ENCODE measurements at regions not wholly inside any gene's neighbourhood (a gene's known extent, or its start where the extent isn't known, plus 50 kb on each side); places are given as distances from the start of the nearest gene placed in this dataset.

DNA sequence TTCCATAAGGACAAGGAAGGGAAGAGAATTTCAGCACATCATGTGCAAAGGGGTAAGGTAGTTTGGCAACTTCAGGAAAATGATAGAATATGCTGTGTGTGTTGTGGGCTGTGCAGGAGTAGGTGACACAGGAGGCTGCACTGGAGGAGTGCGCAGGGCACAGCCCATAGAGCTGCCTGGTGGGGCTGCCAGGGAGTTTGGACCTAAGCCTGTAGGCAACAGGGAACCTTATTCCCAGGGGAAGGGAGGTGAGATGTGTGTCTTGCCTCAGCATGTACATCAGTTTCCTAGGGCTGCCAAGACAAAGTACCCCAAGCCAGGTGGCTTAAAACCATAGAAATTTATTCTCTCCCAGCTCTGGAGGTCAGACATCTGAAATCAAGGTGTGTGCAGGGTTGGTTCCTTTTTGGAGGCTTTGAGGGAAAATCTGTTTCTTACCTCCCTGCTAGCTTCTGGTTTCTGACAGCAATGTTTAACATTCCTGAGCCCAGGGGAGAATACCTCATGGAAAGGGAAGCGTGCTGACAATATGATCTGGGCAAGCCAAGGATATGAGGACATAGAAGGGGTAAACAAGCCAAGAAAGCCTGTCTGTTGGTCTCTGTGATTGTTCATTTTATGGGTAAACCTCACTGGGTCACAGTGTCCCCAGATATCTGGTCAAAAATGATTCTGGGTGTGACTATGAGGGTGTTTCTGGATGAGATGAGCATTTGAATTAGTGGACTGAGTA lies 174.0 kb upstream of the NTF3 start:
- no peak overlapping the region for H3K27ac ChIP-seq
- TF ChIP-seq ZFX (IDR thresholded peaks at IDR 0.05; ENCODE audit: borderline replicate concordance), result no peak
- TF ChIP-seq, protein P1, sequence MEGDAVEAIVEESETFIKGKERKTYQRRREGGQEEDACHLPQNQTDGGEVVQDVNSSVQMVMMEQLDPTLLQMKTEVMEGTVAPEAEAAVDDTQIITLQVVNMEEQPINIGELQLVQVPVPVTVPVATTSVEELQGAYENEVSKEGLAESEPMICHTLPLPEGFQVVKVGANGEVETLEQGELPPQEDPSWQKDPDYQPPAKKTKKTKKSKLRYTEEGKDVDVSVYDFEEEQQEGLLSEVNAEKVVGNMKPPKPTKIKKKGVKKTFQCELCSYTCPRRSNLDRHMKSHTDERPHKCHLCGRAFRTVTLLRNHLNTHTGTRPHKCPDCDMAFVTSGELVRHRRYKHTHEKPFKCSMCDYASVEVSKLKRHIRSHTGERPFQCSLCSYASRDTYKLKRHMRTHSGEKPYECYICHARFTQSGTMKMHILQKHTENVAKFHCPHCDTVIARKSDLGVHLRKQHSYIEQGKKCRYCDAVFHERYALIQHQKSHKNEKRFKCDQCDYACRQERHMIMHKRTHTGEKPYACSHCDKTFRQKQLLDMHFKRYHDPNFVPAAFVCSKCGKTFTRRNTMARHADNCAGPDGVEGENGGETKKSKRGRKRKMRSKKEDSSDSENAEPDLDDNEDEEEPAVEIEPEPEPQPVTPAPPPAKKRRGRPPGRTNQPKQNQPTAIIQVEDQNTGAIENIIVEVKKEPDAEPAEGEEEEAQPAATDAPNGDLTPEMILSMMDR (IDR thresholded peaks at IDR 0.05), result no peak

DNA sequence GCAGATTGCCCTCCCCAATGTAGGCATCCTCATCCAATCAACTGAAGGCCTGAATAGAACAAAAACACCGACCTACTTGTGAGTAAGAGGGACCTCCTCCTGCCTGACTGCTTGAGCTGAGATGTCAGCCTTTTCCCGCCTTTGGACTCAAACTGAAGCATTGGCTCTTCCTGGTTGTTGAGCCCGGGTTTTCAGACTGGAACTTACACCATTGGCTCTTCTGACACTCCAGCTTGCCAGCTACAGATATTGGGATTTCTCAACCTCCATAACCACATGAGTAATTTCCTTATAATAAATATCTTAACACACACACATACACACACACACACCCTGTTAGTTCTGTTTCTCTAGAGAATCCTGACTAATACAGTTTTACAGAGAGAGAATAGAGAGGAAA lies 173.4 kb upstream of the NTF3 start:
- TF ChIP-seq, protein P1 (IDR thresholded peaks at IDR 0.05), result no peak
- TF ChIP-seq ZFX (IDR thresholded peaks at IDR 0.05; ENCODE audit: borderline replicate concordance), result no peak
- H3K27ac ChIP-seq, result no peak overlapping the region

DNA sequence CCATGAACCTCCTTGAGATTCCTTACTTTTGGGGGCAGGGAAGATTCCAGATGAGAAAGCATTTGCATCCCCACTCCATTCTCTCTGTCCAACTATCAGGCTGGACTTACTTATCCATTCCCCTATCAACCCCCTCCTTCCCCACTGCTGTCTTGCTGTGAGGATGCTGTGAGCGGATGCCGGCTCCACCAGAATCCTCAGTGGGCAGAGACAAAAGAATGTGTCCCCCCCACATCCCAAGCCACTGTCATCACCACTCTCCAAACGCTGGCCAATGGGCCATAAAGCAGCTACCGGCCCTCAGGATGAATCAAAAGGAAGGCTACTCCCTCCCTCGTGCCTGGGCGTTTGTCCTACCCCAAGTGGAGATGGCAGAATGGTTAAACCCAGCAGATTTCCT lies 173.0 kb upstream of the NTF3 start:
- TF ChIP-seq, protein P1 (IDR thresholded peaks at IDR 0.05), result no peak
- TF ChIP-seq ZFX (IDR thresholded peaks at IDR 0.05; ENCODE audit: borderline replicate concordance), result no peak
- no peak overlapping the region for H3K27ac ChIP-seq

DNA sequence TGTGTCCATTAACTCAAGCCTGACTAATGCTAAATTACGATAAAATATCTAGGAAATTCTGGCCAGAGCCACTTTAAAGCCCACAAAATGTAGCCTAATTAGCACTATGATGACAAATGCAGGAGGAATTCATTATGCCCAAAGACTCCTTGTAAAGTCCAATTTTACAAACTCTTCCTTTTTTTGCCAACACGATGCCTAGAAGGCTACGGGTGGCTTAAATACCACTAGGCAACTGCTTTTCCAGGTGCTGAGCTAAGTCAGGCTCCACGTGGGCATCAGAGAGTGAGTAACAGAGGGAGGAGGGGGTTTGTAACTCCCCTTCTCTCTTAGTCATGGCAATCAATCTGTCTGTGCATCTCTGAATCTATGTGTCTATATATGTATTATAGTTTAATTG lies 172.4 kb upstream of the NTF3 start:
- TF ChIP-seq ZFX (IDR thresholded peaks at IDR 0.05; ENCODE audit: borderline replicate concordance), result no peak
- TF ChIP-seq, protein P1 (IDR thresholded peaks at IDR 0.05), result no peak
- H3K27ac ChIP-seq, result no peak overlapping the region

DNA sequence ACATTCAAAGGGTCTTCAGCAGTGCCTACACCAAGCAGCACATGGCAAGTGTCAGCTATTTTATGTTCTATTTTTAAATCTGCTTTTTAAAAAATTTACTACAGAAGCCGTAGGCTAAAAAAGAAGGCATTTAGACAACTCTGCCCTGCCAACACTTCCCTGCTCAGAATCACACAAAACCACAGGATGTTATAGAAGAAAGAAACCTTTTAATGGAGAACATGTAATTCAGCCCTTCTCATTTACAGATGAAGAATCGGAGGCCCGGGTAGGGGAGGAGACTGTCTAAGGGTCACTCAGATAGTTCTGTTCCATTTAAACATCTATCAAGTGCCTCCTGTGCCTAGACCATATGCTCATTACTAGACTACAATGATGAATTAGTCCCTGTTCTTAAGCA lies 171.8 kb upstream of the NTF3 start:
- H3K27ac ChIP-seq, result no peak overlapping the region
- TF ChIP-seq, protein P1 (IDR thresholded peaks at IDR 0.05), result no peak
- TF ChIP-seq ZFX (IDR thresholded peaks at IDR 0.05; ENCODE audit: borderline replicate concordance), result no peak

DNA sequence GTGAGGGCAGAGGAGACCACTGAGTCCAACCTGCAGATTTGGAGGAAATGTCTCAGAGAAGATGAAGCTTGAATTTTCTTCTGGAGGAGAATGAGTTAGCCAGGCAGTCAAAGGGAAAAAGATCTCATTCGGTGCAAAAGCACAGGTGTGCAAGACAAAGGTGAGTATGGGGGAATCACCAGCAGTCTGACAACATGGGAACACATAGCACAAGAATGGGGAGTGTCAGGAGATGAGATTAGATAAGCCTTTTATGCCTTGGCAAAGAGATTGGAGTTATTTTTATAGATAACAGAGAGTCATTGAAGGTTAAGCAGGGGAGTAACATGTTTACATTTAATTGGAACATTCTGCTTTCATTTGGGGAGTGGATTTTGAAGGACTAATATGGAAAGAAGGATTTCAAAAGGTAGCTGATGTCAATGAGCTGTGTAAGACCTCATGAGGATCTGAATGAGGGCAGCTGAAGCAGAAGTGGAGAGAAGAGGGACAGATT lies 171.3 kb upstream of the NTF3 start:
- TF ChIP-seq ZFX (IDR thresholded peaks at IDR 0.05; ENCODE audit: borderline replicate concordance), result no peak
- TF ChIP-seq, protein P1 (IDR thresholded peaks at IDR 0.05), result no peak
- no peak overlapping the region for H3K27ac ChIP-seq

DNA sequence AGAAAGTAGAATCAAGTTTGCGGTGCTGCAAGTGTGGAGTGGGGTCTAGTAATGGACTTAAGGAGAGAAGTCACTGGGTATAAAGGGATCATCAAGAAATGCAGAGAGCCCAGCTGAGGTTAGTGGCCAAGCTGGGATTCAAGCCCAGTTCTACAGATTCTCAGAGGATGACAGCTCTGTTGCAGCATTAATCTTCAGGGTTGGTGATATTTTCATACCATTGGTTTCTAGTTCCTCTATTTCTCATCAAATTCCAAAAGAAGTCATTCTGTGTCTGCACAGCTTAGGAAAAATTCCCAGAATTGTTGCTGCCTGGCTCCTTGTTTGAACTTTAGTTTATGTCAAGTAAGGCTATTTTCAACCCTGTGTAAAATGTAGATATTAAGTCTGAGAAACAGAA lies 169.5 kb upstream of the NTF3 start:
- H3K27ac ChIP-seq, result no peak overlapping the region

More for the DNA sequence above, 169.5 kb upstream of the NTF3 start:
- no peak for TF ChIP-seq ZFX (IDR thresholded peaks at IDR 0.05; ENCODE audit: borderline replicate concordance)
- TF ChIP-seq, protein P1 (IDR thresholded peaks at IDR 0.05), result no peak
